H1 (cell line): ENCODE measurements at regions not wholly inside any gene's neighbourhood (a gene's known extent, or its start where the extent isn't known, plus 50 kb on each side); places are given as distances from the start of the nearest gene placed in this dataset.

ENCODE experiments used
- CREB1 ChIP-seq: IDR thresholded peaks from 2 replicates; pipeline ENCODE4 v1.6.1; 2012; ENCODE audit warnings: inconsistent platforms
- EP300 ChIP-seq, 2 experiments: IDR thresholded peaks; 1 replicate in 1 of 2; 2 replicates in 1 of 2; pipeline ENCODE4 v1.6.1; 2011 to 2012; ENCODE audit warnings: low read depth in 2 of 2, low read length in 2 of 2, mild to moderate bottlenecking in 2 of 2, borderline replicate concordance in 1 of 2, inconsistent platforms in 1 of 2, moderate library complexity in 1 of 2
- MAX ChIP-seq: IDR thresholded peaks from 2 replicates; pipeline ENCODE4 v1.6.1; 2012; ENCODE audit warnings: inconsistent platforms
- NANOG ChIP-seq: IDR thresholded peaks from 2 replicates; pipeline ENCODE4 v1.6.1; 2011; ENCODE audit warnings: low read length, low read depth, mild to moderate bottlenecking, inconsistent platforms; ENCODE audit not compliant: insufficient read depth, poor library complexity, severe bottlenecking
- RFX5 ChIP-seq: IDR thresholded peaks from 2 replicates; pipeline ENCODE4 v1.6.1; 2011; ENCODE audit warnings: low read depth, low read length, improper control_type of control experiment, borderline replicate concordance
- YY1 ChIP-seq: IDR thresholded peaks from 2 replicates; pipeline ENCODE4 v1.6.1; 2011; ENCODE audit warnings: low read depth, mild to moderate bottlenecking, low read length
- TF ChIP-seq, protein P1 (sequence below), 3 experiments: IDR thresholded peaks; 1 replicate in 2 of 3; 2 replicates in 1 of 3; pipeline versions ENCODE4 v1.5.1 to v1.6.1; 2011; ENCODE audit warnings: low read length in 3 of 3, mild to moderate bottlenecking in 3 of 3, inconsistent platforms in 2 of 3, low read depth in 1 of 3, moderate library complexity in 1 of 3; ENCODE audit not compliant: insufficient read depth in 1 of 3; ENCODE audit errors: control extremely low read depth in 1 of 3
- TF ChIP-seq, protein P2 (sequence below): IDR thresholded peaks from 2 replicates; pipeline ENCODE4 v1.6.1; 2012; ENCODE audit warnings: inconsistent platforms

DNA sequence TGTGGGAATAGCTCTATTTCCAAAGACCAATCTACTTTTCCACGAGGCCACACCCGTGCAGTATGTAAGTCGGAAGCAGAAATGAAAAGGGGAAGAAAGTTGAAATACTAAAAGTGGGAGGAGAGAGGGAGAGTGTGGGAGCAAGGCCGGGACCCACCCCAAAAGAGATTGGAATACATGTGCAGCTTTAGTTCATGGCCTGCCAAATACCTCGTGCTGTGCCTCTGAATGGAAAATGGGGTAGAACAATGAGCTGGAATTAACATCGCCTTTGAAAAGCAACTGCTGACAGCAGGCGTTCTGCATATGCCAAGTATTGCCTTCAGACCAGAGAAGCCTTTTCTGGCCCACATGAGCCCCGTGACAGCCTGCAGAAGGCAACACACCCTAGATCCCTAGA, 155.6 kb downstream of the CD83 start (continued):
- TF ChIP-seq, protein P1, sequence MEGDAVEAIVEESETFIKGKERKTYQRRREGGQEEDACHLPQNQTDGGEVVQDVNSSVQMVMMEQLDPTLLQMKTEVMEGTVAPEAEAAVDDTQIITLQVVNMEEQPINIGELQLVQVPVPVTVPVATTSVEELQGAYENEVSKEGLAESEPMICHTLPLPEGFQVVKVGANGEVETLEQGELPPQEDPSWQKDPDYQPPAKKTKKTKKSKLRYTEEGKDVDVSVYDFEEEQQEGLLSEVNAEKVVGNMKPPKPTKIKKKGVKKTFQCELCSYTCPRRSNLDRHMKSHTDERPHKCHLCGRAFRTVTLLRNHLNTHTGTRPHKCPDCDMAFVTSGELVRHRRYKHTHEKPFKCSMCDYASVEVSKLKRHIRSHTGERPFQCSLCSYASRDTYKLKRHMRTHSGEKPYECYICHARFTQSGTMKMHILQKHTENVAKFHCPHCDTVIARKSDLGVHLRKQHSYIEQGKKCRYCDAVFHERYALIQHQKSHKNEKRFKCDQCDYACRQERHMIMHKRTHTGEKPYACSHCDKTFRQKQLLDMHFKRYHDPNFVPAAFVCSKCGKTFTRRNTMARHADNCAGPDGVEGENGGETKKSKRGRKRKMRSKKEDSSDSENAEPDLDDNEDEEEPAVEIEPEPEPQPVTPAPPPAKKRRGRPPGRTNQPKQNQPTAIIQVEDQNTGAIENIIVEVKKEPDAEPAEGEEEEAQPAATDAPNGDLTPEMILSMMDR (IDR thresholded peaks at IDR 0.05; ENCODE audit: control extremely low read depth in 1 of 3, insufficient read depth in 1 of 3, low read depth in 1 of 3, low read length in 3 of 3): no peak
- TF ChIP-seq NANOG: peak; percentile 99
- TF ChIP-seq, protein P2, sequence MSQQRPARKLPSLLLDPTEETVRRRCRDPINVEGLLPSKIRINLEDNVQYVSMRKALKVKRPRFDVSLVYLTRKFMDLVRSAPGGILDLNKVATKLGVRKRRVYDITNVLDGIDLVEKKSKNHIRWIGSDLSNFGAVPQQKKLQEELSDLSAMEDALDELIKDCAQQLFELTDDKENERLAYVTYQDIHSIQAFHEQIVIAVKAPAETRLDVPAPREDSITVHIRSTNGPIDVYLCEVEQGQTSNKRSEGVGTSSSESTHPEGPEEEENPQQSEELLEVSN: peak; percentile 77
- peak in 1 of 2 experiments; percentile 65; a peak in 1 of 3 replicates for TF ChIP-seq EP300 (IDR thresholded peaks at IDR 0.05; ENCODE audit: borderline replicate concordance in 1 of 2, low read depth in 2 of 2, low read length in 2 of 2)
- 0 out of 2 replicates have a peak, but pooled peaks have one; percentile 36 for TF ChIP-seq CREB1
- TF ChIP-seq RFX5: no peak
- peak; percentile 83 for TF ChIP-seq MAX
- TF ChIP-seq YY1: peak; percentile 36; the same call in 1 of the 2 replicates
